K562 (cell line): ENCODE measurements at regions not wholly inside any gene's neighbourhood (a gene's known extent, or its start where the extent isn't known, plus 50 kb on each side); places are given as distances from the start of the nearest gene placed in this dataset.

Experiments
- CREM ChIP-seq: IDR thresholded peaks from 2 replicates; pipeline ENCODE4 v1.6.1; 2014; ENCODE audit warnings: antibody characterized with exemption, low read depth
- PHF8 ChIP-seq: fragments of 200-600 bp; sonication (generic); IDR thresholded peaks from 2 replicates; pipeline ENCODE4 v1.6.1; 2012; ENCODE audit warnings: mixed run types, mild to moderate bottlenecking, inconsistent platforms, low read length, moderate library complexity, borderline replicate concordance

- TF ChIP-seq CREM: no peak
- TF ChIP-seq PHF8: no peak
Observed at GRCh38 chr3:62948921-62949320, 73.7 kb upstream of the CADPS start.
